ENCODE measurements at regions not wholly inside any gene's neighbourhood (a gene's known extent, or its start where the extent isn't known, plus 50 kb on each side); places are given as distances from the start of the nearest gene placed in this dataset.

DNA sequence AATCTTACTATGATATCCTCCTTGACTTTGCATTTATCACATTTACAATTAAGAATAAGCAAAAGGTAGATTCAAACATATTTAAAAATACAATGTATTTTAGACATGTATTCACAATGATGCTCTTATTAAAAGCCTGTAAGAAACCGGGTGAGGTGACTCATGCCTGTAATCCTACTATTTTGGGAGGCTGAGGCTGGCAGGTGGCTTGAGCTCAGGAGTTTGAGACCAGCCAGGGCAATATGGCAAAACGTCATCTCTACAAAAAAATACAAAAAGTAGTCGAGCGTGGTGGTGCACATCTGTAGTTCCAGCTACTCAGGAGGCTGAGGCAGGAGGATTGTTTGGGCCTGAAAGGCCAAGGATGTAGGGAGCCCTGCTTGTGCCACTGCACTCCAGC lies 618.4 kb downstream of the CDH18 start:
- Histone ChIP-seq H3K4me3 (ENCODE audit: insufficient read length, low read depth) (no peak overlapping the region), H3K4me1 (ENCODE audit: insufficient read depth, insufficient read length) (no peaks in the 10 kb centered on the region), H3K27me3 (ENCODE audit: insufficient read depth, insufficient read length) (no peaks in the 10 kb centered on the region), H3K36me3 (ENCODE audit: insufficient read depth, insufficient read length, low read length) (no peaks in the 10 kb centered on the region), H3K9ac (ENCODE audit: insufficient read length, low read depth) (no peak overlapping the region), H3K9me3 (ENCODE audit: insufficient read depth, low read length) (no peaks in the 10 kb centered on the region)
- no peak for DNase-seq (ENCODE audit: low read depth, low spot score)
- TF ChIP-seq ZNF274 (IDR thresholded peaks at IDR 0.05; ENCODE audit: low read depth, low read length), result no peak
- TF ChIP-seq SUZ12 (IDR thresholded peaks at IDR 0.05; ENCODE audit: extremely low read depth, insufficient read depth, insufficient read length), result no peak
- no peak for TF ChIP-seq YY1 (IDR thresholded peaks at IDR 0.05; ENCODE audit: insufficient read depth, insufficient read length)

DNA sequence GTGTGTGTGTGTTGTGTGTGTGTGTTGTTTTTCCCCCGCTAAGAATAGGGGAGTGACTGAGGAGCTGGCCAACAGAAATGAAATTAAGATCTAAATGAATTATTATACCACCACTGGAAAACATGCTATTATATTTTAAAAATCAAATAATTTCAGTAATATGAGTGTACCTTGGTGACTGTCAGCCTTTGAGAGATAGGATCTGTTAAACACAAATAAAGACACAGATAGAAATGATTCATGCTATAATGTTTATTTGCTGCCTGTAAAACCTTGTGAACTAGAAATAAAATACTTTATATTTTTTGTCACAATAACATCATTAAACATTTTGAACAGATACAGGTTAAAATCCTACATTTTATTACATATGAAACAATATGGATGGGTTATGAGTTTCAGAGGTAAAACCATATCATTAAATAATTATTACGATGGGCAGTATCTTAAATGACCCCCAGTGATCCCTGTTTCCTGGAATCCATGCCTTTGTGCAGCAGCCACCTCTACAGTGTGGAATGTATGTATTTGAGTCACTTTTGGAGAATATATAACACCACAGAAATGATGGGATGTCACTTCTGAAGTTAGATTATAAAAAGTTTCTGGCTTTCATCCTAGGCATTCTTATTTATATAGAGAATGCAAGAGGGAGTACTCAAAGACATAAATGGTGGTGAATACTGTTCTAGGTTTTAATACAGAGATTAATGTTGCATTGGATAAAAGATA lies 617.2 kb downstream of the CDH18 start:
- no peak overlapping the region for H3K4me3 ChIP-seq (ENCODE audit: insufficient read length, low read depth)
- H3K9ac ChIP-seq (ENCODE audit: insufficient read length, low read depth), result no peak overlapping the region
- H3K27me3 ChIP-seq (ENCODE audit: insufficient read depth, insufficient read length), result no peaks in the 10 kb centered on the region
- DNase-seq (ENCODE audit: low read depth, low spot score), result no peak
- no peaks in the 10 kb centered on the region for H3K9me3 ChIP-seq (ENCODE audit: insufficient read depth, low read length)
- no peaks in the 10 kb centered on the region for H3K36me3 ChIP-seq (ENCODE audit: insufficient read depth, insufficient read length, low read length)
- H3K4me1 ChIP-seq (ENCODE audit: insufficient read depth, insufficient read length), result no peaks in the 10 kb centered on the region
- no peak for TF ChIP-seq SUZ12 (IDR thresholded peaks at IDR 0.05; ENCODE audit: extremely low read depth, insufficient read depth, insufficient read length)
- no peak for TF ChIP-seq ZNF274 (IDR thresholded peaks at IDR 0.05; ENCODE audit: low read depth, low read length)
- TF ChIP-seq YY1 (IDR thresholded peaks at IDR 0.05; ENCODE audit: insufficient read depth, insufficient read length), result no peak

DNA sequence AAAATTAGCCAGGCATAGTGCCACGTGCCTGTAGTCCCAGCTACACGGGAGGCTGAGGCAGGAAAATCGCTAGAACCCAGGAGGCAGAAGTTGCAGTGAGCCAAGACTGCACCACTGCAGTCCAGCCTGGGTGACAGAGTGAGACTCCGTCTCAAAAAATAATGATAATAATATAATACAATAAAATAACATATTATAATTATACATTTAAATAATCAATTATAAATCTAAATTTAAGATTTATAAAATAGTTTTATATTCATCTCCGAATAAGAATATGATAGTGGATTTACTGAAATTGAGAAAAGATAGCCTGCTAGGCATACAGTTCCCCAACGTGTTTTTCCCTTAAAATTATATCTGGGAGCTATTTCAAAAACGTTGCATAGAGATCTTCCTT lies 599.6 kb downstream of the CDH18 start:
- TF ChIP-seq ZNF274 (IDR thresholded peaks at IDR 0.05; ENCODE audit: low read depth, low read length), result no peak
- no peak for TF ChIP-seq YY1 (IDR thresholded peaks at IDR 0.05; ENCODE audit: insufficient read depth, insufficient read length)
- no peak for TF ChIP-seq SUZ12 (IDR thresholded peaks at IDR 0.05; ENCODE audit: extremely low read depth, insufficient read depth, insufficient read length)
- Histone ChIP-seq H3K4me1 (ENCODE audit: insufficient read depth, insufficient read length) (no peaks in the 10 kb centered on the region), H3K9ac (ENCODE audit: insufficient read length, low read depth) (no peak overlapping the region), H3K9me3 (ENCODE audit: insufficient read depth, low read length) (no peaks in the 10 kb centered on the region), H3K36me3 (ENCODE audit: insufficient read depth, insufficient read length, low read length) (no peaks in the 10 kb centered on the region), H3K4me3 (ENCODE audit: insufficient read length, low read depth) (no peak overlapping the region), H3K27me3 (ENCODE audit: insufficient read depth, insufficient read length) (no peaks in the 10 kb centered on the region)
- DNase-seq (ENCODE audit: low read depth, low spot score), result no peak

DNA sequence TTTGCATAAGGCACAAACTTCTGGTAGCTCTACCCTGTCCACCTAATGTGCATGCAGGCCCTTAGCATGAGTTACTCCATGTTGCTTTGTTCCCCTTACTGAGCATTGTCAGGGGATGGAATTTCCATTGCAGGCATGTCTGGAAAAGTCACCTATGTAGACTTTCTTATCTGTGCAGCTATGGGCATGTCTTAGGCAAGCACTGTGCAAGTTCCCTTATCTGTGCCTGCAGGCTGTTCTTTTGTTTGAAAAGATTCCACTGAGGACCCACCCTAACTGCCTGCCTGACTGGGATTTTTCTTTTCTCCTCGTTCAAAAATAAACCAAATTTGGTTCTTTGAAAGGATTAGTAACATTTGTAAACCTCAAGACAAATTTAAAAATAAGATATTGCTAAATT lies 587.0 kb downstream of the CDH18 start:
- no peaks in the 10 kb centered on the region for H3K27me3 ChIP-seq (ENCODE audit: insufficient read depth, insufficient read length)
- peaks cover 12% of the 10 kb centered on the region for H3K9me3 ChIP-seq (ENCODE audit: insufficient read depth, low read length)
- TF ChIP-seq YY1 (IDR thresholded peaks at IDR 0.05; ENCODE audit: insufficient read depth, insufficient read length), result no peak
- TF ChIP-seq SUZ12 (IDR thresholded peaks at IDR 0.05; ENCODE audit: extremely low read depth, insufficient read depth, insufficient read length), result no peak
- TF ChIP-seq ZNF274 (IDR thresholded peaks at IDR 0.05; ENCODE audit: low read depth, low read length), result no peak
- no peaks in the 10 kb centered on the region for H3K4me1 ChIP-seq (ENCODE audit: insufficient read depth, insufficient read length)
- no peaks in the 10 kb centered on the region for H3K36me3 ChIP-seq (ENCODE audit: insufficient read depth, insufficient read length, low read length)
- H3K9ac ChIP-seq (ENCODE audit: insufficient read length, low read depth), result no peak overlapping the region
- DNase-seq (ENCODE audit: low read depth, low spot score), result no peak
- no peak overlapping the region for H3K4me3 ChIP-seq (ENCODE audit: insufficient read length, low read depth)

DNA sequence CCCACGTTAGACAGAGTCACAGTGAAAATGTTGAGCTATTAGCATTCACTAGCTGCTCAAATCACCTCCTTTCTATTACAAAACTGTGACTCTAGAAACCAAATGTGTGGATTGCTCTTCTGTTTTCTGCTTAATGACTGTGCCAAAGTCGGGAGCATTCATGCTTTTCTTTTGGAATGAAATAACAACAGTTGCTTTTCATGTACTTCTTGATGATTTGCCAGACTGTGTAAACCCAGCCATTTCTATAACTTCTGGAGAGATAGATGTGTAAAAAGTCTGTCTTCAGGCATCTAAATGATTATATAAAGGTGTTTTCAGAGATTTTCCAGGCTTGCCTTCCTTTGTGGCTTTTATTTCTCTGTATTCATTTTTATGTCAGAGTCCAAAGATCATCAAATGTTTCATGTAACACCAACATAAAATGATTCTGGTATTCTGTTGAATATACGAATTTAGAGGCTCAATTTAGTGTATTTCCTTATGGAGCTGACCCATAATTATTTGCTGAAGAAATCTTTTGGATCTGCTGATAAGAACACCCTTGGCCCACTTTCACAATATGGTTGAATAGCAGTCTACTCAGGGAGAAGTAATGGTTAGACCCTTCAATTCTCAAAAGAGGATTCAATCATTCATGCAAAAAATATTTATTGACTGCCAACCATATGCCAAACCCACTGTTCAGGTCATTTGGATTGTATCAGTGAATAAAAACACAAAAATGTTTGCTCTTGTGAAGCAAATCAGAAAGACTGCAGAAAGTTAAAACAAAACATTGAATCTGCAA lies 581.2 kb downstream of the CDH18 start:
- H3K36me3 ChIP-seq (ENCODE audit: insufficient read depth, insufficient read length, low read length), result no peaks in the 10 kb centered on the region
- no peaks in the 10 kb centered on the region for H3K4me1 ChIP-seq (ENCODE audit: insufficient read depth, insufficient read length)
- TF ChIP-seq SUZ12 (IDR thresholded peaks at IDR 0.05; ENCODE audit: extremely low read depth, insufficient read depth, insufficient read length) (no peak), ZNF274 (IDR thresholded peaks at IDR 0.05; ENCODE audit: low read depth, low read length) (no peak), YY1 (IDR thresholded peaks at IDR 0.05; ENCODE audit: insufficient read depth, insufficient read length) (no peak)
- no peaks in the 10 kb centered on the region; the same call in 1 of the 2 replicates for H3K9me3 ChIP-seq (ENCODE audit: insufficient read depth, low read length)
- H3K27me3 ChIP-seq (ENCODE audit: insufficient read depth, insufficient read length), result no peaks in the 10 kb centered on the region
- DNase-seq (ENCODE audit: low read depth, low spot score), result no peak
- no peak overlapping the region for H3K9ac ChIP-seq (ENCODE audit: insufficient read length, low read depth)
- no peak overlapping the region for H3K4me3 ChIP-seq (ENCODE audit: insufficient read length, low read depth)

DNA sequence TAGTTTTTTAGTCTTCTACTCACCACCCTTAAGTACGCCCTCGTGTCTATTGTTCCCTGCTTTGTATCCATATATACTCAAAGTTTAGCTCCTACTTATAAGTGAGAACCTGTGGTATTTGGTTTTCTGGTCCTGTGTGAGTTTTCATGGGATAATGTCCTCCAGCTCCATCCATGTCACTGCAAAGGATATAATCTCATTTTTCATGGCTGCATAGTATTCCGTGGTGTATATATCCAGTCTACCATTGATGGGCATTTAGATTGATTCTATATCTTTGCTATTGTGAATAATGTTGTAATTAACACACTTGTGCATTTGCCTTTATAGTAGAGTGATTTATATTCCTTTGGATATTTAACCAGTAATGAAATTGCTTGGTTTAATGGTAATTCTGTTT lies 579.9 kb downstream of the CDH18 start:
- Histone ChIP-seq H3K9ac (ENCODE audit: insufficient read length, low read depth) (no peak overlapping the region), H3K4me1 (ENCODE audit: insufficient read depth, insufficient read length) (no peaks in the 10 kb centered on the region), H3K4me3 (ENCODE audit: insufficient read length, low read depth) (no peak overlapping the region), H3K36me3 (ENCODE audit: insufficient read depth, insufficient read length, low read length) (no peaks in the 10 kb centered on the region), H3K27me3 (ENCODE audit: insufficient read depth, insufficient read length) (no peaks in the 10 kb centered on the region), H3K9me3 (ENCODE audit: insufficient read depth, low read length) (no peaks in the 10 kb centered on the region; the same call in 1 of the 2 replicates)
- TF ChIP-seq ZNF274 (IDR thresholded peaks at IDR 0.05; ENCODE audit: low read depth, low read length), result no peak
- no peak for TF ChIP-seq SUZ12 (IDR thresholded peaks at IDR 0.05; ENCODE audit: extremely low read depth, insufficient read depth, insufficient read length)
- no peak for TF ChIP-seq YY1 (IDR thresholded peaks at IDR 0.05; ENCODE audit: insufficient read depth, insufficient read length)
- DNase-seq (ENCODE audit: low read depth, low spot score), result no peak

DNA sequence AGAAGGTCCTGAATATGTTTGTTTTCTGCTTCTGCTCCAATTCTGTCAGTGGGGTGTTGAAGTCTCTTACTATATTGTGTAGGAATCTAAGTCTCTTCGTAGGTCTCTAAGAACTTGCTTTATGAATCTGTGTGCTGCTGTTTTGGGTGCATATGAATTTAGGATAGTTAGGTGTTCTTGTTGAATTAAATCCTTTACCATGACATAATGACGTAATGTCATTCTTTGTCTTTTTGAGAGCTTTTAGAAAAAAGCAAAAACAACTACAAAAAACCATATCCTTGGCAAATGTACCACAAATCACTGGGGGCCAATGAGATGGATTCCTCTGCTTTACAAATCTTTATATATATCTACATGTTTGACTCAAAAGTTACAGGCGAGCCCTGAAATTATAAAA lies 576.1 kb downstream of the CDH18 start:
- Histone ChIP-seq H3K36me3 (ENCODE audit: insufficient read depth, insufficient read length, low read length) (no peaks in the 10 kb centered on the region), H3K9me3 (ENCODE audit: insufficient read depth, low read length) (no peaks in the 10 kb centered on the region; the same call in 1 of the 2 replicates), H3K27me3 (ENCODE audit: insufficient read depth, insufficient read length) (no peaks in the 10 kb centered on the region), H3K9ac (ENCODE audit: insufficient read length, low read depth) (no peak overlapping the region), H3K4me1 (ENCODE audit: insufficient read depth, insufficient read length) (no peaks in the 10 kb centered on the region), H3K4me3 (ENCODE audit: insufficient read length, low read depth) (no peak overlapping the region)
- DNase-seq (ENCODE audit: low read depth, low spot score), result no peak
- TF ChIP-seq SUZ12 (IDR thresholded peaks at IDR 0.05; ENCODE audit: extremely low read depth, insufficient read depth, insufficient read length), result no peak
- no peak for TF ChIP-seq ZNF274 (IDR thresholded peaks at IDR 0.05; ENCODE audit: low read depth, low read length)
- TF ChIP-seq YY1 (IDR thresholded peaks at IDR 0.05; ENCODE audit: insufficient read depth, insufficient read length), result no peak

All from NT2/D1 (cell line).